Stomach (tissue), 8 donors: ENCODE measurements at regions not wholly inside any gene's neighbourhood (a gene's known extent, or its start where the extent isn't known, plus 50 kb on each side); places are given as distances from the start of the nearest gene placed in this dataset.
A peak's percentile ranks its signal among the peaks of the same experiment; 100 is the strongest.

Source experiments
- DNase-seq, 2 donors: peaks; one replicate each; pipeline versions ENCODE4 v3.0.0 to v3.0.0-alpha.2; 2013 to 2019
- H3K27ac ChIP-seq, 5 donors: fragments of 200-600 bp in 4 of 5; sonication (generic) in 4 of 5; one replicate each; pipeline ENCODE4 v1.5.1; 2013 to 2019; ENCODE audit warnings: mild to moderate bottlenecking in 1 of 5, moderate library complexity in 1 of 5
- H3K27me3 ChIP-seq, 3 donors: fragments of 200-600 bp; sonication (generic); one replicate each; pipeline ENCODE4 v1.5.1; 2017 to 2019; ENCODE audit warnings: mixed run types in 1 of 3
- H3K36me3 ChIP-seq, 4 donors: fragments of 200-600 bp; sonication (generic); 1 replicate in 3 of 4; 2 replicates in 1 of 4; pipeline ENCODE4 v1.5.1; 2016 to 2019
- H3K4me1 ChIP-seq, 4 donors: fragments of 200-600 bp; sonication (generic); one replicate each; pipeline ENCODE4 v1.5.1; 2016 to 2019
- H3K4me3 ChIP-seq, 4 donors: fragments of 200-600 bp; sonication (generic) in 3 of 4; one replicate each; pipeline ENCODE4 v1.5.1; 2016 to 2019; ENCODE audit warnings: mild to moderate bottlenecking in 1 of 4
- H3K9me3 ChIP-seq, 4 donors: fragments of 200-600 bp; sonication (generic); one replicate each; pipeline ENCODE4 v1.5.1; 2016 to 2019
- EP300 ChIP-seq: sonication (generic); formaldehyde crosslinking; IDR thresholded peaks from one replicate; pipeline ENCODE4 v1.6.1; 2017; ENCODE audit warnings: antibody characterized with exemption
- POLR2A ChIP-seq, 4 donors: fragments of 450-650 bp; IDR thresholded peaks; one replicate each; pipeline ENCODE4 v1.6.1; 2016; ENCODE audit warnings: antibody characterized with exemption in 4 of 4, control low read depth in 2 of 4, mild to moderate bottlenecking in 1 of 4, moderate library complexity in 1 of 4
- POLR2AphosphoS5 ChIP-seq, 3 donors: sonication (generic); formaldehyde crosslinking; IDR thresholded peaks; one replicate each; pipeline ENCODE4 v1.6.1; 2016; ENCODE audit warnings: antibody characterized with exemption in 3 of 3
- whole genome bisulfite sequencing, 5 donors: extraction: QIAGEN DNeasy Blood & Tissue Kit in 3 of 5; methylation state at CpG; one replicate each; pipeline versions ENCODE4 v1.1.5 to v1.1.7; 2013 to 2018; 5-methylcytosine and 5-hydroxymethylcytosine counted together
- intact Hi-C: fragments of 100-400 bp; cut with DNase I; formaldehyde crosslinking; loops from one replicate; pipeline ENCODE4 v1.15.1; 2023; ENCODE audit warnings: low total_unique reads
- TF ChIP-seq, protein P1 (sequence below), 7 experiments: fragments of 450-650 bp in 4 of 7; fragments of 200-600 bp in 3 of 7; sonication (generic) in 3 of 7; IDR thresholded peaks; one replicate each; pipeline ENCODE4 v1.5.1; 2016 to 2019; ENCODE audit warnings: antibody characterized with exemption in 7 of 7, control low read depth in 2 of 7, mild to moderate bottlenecking in 1 of 7
- donor health status: healthy with polysubstance abuse.
- donor health status: Bipolar disorder and iron deficiency.
- donor health status: healthy.

DNA sequence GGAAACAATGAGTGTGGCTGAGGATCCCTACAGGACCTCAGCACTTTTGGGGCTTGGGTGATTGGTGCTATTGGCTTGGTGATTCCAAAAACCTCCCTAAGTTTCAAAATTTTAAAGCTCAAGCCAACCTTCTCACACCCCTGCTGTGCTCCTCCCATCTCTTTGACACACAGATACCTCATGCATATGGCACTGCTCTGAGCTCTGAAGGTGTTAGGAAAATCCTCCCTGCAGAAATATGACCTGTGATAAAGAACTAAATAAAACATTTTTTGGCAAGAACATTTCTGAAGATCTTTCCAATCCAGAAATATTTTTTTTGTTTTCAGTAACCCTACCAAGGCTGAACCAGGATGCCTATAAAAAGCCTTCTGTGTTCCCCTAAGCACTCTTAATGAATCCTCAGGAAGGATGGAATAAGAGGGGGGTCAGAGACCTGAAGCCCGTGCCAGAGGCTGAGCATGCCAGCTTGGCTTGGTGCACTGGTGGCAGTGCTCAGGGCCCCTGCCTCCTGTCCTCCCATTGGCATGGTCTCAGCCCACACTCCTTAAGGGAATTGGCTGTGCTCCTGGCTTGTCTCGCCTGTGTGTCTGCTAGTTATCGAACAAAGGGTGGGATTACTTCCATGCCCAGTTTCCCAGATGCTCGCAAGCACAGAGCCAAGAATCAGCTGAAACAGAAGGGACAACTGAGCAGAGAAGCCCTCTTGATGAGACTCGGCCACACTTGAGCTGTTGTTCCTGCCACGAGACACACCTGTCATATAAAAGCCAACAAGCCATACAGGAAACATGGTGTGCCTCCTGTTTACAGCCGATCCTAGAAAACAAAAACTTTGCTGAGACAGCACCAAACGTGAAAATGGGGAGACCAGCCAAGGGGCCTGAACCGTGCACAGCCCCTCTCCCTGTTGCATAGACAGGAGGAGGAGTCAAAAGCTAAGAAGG, 132.7 kb upstream of the EEA1 start:
- DNase-seq = peak in 1 of 2 donors; percentile 70
- no peak overlapping the region for H3K4me3 ChIP-seq
- intact Hi-C loops = no loop called here
- peaks cover 0 to 22% (median 5%) of the 10 kb centered on the region in 4 donors for H3K4me1 ChIP-seq
- 59 to 81% (median 65%) methylated on average over 9 of the region's 9 CpGs for WGBS, 5 donors
- H3K36me3 ChIP-seq = no peaks in the 10 kb centered on the region
- H3K27me3 ChIP-seq = no peaks in the 10 kb centered on the region
- no peak for TF ChIP-seq EP300
- TF ChIP-seq, protein P1, sequence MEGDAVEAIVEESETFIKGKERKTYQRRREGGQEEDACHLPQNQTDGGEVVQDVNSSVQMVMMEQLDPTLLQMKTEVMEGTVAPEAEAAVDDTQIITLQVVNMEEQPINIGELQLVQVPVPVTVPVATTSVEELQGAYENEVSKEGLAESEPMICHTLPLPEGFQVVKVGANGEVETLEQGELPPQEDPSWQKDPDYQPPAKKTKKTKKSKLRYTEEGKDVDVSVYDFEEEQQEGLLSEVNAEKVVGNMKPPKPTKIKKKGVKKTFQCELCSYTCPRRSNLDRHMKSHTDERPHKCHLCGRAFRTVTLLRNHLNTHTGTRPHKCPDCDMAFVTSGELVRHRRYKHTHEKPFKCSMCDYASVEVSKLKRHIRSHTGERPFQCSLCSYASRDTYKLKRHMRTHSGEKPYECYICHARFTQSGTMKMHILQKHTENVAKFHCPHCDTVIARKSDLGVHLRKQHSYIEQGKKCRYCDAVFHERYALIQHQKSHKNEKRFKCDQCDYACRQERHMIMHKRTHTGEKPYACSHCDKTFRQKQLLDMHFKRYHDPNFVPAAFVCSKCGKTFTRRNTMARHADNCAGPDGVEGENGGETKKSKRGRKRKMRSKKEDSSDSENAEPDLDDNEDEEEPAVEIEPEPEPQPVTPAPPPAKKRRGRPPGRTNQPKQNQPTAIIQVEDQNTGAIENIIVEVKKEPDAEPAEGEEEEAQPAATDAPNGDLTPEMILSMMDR (IDR thresholded peaks at IDR 0.05) = no peak
- TF ChIP-seq POLR2A (IDR thresholded peaks at IDR 0.05) = no peak
- no peak for TF ChIP-seq POLR2AphosphoS5 (IDR thresholded peaks at IDR 0.05)
- no peaks in the 10 kb centered on the region for H3K9me3 ChIP-seq
- H3K27ac ChIP-seq = peak overlapping the region in 2 of 5 donors; percentile 38 to 76

- Histone ChIP-seq H3K36me3 (no peaks in the 10 kb centered on the region), H3K9me3 (no peaks in the 10 kb centered on the region), H3K27me3 (no peaks in the 10 kb centered on the region), H3K27ac (no peak overlapping the region), H3K4me3 (no peak overlapping the region), H3K4me1 (peaks cover 0 to 17% (median 3%) of the 10 kb centered on the region in 4 donors)
- TF ChIP-seq EP300 (no peak), POLR2AphosphoS5 (IDR thresholded peaks at IDR 0.05) (no peak), POLR2A (IDR thresholded peaks at IDR 0.05) (no peak)
- TF ChIP-seq, protein P1 (IDR thresholded peaks at IDR 0.05) = no peak
- DNase-seq = no peak
- intact Hi-C loops = no loop called here
- WGBS, 5 donors = 84 to 94% (median 90%) methylated on average over 3 of the region's 3 CpGs
These were observed 136.8 kb upstream of the EEA1 start for GRCh38 chr12:93065896-93066295.

DNA sequence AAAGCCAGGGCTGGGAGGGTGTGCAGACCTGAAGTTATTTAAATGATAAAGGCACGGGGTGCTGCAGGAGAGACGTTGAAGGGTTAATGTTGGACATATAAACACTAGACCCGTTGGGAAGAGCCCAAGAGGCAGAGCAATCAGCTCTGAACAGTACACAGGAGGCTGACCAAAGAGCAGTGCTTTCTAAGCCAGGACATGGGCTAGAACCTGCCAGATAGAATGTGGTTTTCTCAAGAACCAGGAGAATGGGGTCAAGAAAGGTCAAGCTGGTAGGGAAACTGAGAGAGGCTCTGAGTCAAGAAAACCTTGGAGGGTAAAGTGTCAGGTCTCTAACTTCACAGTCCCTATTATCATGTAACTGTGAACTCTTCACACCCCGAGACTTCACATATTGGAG, 143.2 kb upstream of the EEA1 start:
- intact Hi-C loops = no loop called here
- Histone ChIP-seq H3K27me3 (no peaks in the 10 kb centered on the region), H3K4me3 (no peak overlapping the region), H3K36me3 (no peaks in the 10 kb centered on the region), H3K9me3 (no peaks in the 10 kb centered on the region), H3K4me1 (no peaks in the 10 kb centered on the region), H3K27ac (no peak overlapping the region)
- 61 to 67% (median 62%) methylated on average over 4 of the region's 4 CpGs for WGBS, 5 donors
- TF ChIP-seq POLR2AphosphoS5 (IDR thresholded peaks at IDR 0.05) (no peak), POLR2A (IDR thresholded peaks at IDR 0.05) (no peak), EP300 (no peak)
- DNase-seq = no peak

GRCh38 chr12:93073324-93073723, 144.2 kb upstream of the EEA1 start:
- intact Hi-C loops = no loop called here

More at GRCh38 chr12:93073324-93073723, 144.2 kb upstream of the EEA1 start:
- WGBS, 5 donors = 67 to 79% (median 74%) methylated on average over 4 of the region's 4 CpGs
- Histone ChIP-seq H3K36me3 (no peaks in the 10 kb centered on the region), H3K4me3 (no peak overlapping the region), H3K4me1 (no peaks in the 10 kb centered on the region), H3K27me3 (no peaks in the 10 kb centered on the region), H3K27ac (no peak overlapping the region), H3K9me3 (no peaks in the 10 kb centered on the region)
- no peak for DNase-seq
- TF ChIP-seq EP300 (no peak), POLR2AphosphoS5 (IDR thresholded peaks at IDR 0.05) (no peak), POLR2A (IDR thresholded peaks at IDR 0.05) (no peak)
- TF ChIP-seq, protein P1 (IDR thresholded peaks at IDR 0.05) = no peak
